ENCODE measurements at regions not wholly inside any gene's neighbourhood (a gene's known extent, or its start where the extent isn't known, plus 50 kb on each side); places are given as distances from the start of the nearest gene placed in this dataset.

- BruUV-seq (replicated peaks): no TSS peak
- intact Hi-C loops (cut with micrococcal nuclease) (no loop called here), in situ Hi-C loops (cut with MboI) (no loop called here)
- Histone ChIP-seq H3K4me3 (no peak overlapping the region), H2AFZ (ENCODE audit: low read depth, low read length) (no peak overlapping the region), H3K79me2 (ENCODE audit: control insufficient read depth, insufficient read depth, low read length) (no peaks in the 10 kb centered on the region), H3K9me1 (ENCODE audit: control insufficient read depth, insufficient read depth, low read length) (no peaks in the 10 kb centered on the region), H3K4me1 (replicated peaks in 1 of 2; ENCODE audit: control insufficient read depth in 2 of 2, insufficient read depth in 2 of 2, low read length in 2 of 2) (no peaks in the 10 kb centered on the region), H3K9ac (ENCODE audit: insufficient read depth in 1 of 2, low read depth in 2 of 2, low read length in 2 of 2) (no peak overlapping the region), H3K4me2 (ENCODE audit: insufficient read depth, low read length) (no peak overlapping the region), H3K9me3 (replicated peaks; ENCODE audit: control insufficient read depth, insufficient read depth, low read depth, low read length) (no peaks in the 10 kb centered on the region), H3K27me3 (ENCODE audit: control insufficient read depth in 2 of 2, insufficient read depth in 2 of 2, low read length in 2 of 2) (no peaks in the 10 kb centered on the region), H3K36me3 (ENCODE audit: control insufficient read depth, insufficient read depth, low read length) (no peaks in the 10 kb centered on the region), H4K20me1 (replicated peaks; ENCODE audit: control insufficient read depth, insufficient read depth, low read length) (no peaks in the 10 kb centered on the region), H3K27ac (ENCODE audit: extremely low read depth, low read depth, low read length) (no peak overlapping the region)
- TF ChIP-seq KDM5B (IDR thresholded peaks at IDR 0.05; ENCODE audit: insufficient replicate concordance, low read depth, low read length): no peak
- TF ChIP-seq SMARCA4 (IDR thresholded peaks at IDR 0.05): no peak
- TF ChIP-seq NONO (IDR thresholded peaks at IDR 0.05; ENCODE audit: low read depth in 2 of 2, low read length in 1 of 2): no peak
- no peak for TF ChIP-seq TCF7L2 (IDR thresholded peaks at IDR 0.05; ENCODE audit: low read depth, low read length)
- TF ChIP-seq MED1 (CRISPR knock-in tag; IDR thresholded peaks at IDR 0.05; ENCODE audit: borderline replicate concordance): no peak
- no peak for TF ChIP-seq RCOR1 (IDR thresholded peaks at IDR 0.05; ENCODE audit: borderline replicate concordance in 1 of 2, low read depth in 2 of 2, low read length in 2 of 2)
- TF ChIP-seq PHF8 (IDR thresholded peaks at IDR 0.05; ENCODE audit: borderline replicate concordance, low read length): no peak
- no peak for TF ChIP-seq ATF2 (CRISPR knock-in tag; IDR thresholded peaks at IDR 0.05)
- no peak for TF ChIP-seq NR3C1 (CRISPR knock-in tag; IDR thresholded peaks at IDR 0.05)
- no peak for TF ChIP-seq XRCC3 (IDR thresholded peaks at IDR 0.05)
- TF ChIP-seq SMARCE1 (IDR thresholded peaks at IDR 0.05): no peak
- no peak for TF ChIP-seq ZNF511 (CRISPR knock-in tag; IDR thresholded peaks at IDR 0.05)
- no peak for TF ChIP-seq MCM2 (IDR thresholded peaks at IDR 0.05; ENCODE audit: low read depth)
- TF ChIP-seq SP2 (IDR thresholded peaks at IDR 0.05; ENCODE audit: extremely low read depth, low read depth, low read length, poor library complexity, severe bottlenecking): no peak
- no peak for TF ChIP-seq CREB3L1 (IDR thresholded peaks at IDR 0.05; ENCODE audit: borderline replicate concordance, low read depth)
- TF ChIP-seq IFI16 (CRISPR knock-in tag; IDR thresholded peaks at IDR 0.05): no peak
- TF ChIP-seq NR0B1 (IDR thresholded peaks at IDR 0.05; ENCODE audit: partially characterized antibody): no peak
- ChIA-PET CTCF (ENCODE audit: low intra/inter-chr PET ratio) (no interaction called here), POLR2A (no interaction called here)
- 0% methylated on average over 2 of the region's 4 CpGs for WGBS (ENCODE audit: insufficient coverage, low coverage, missing lambda C conversion rate)
- no peak for ATAC-seq
- no peak for DNase-seq (ENCODE audit: extremely low read depth in 1 of 4, low spot score in 3 of 4)
- FAIRE-seq: no peak
Measured at GRCh38 chr7:57642730-57643129, 192.8 kb downstream of the ZNF716 start.

Measured in K562 (cell line).